H9 (cell line): ENCODE measurements at regions not wholly inside any gene's neighbourhood (a gene's known extent, or its start where the extent isn't known, plus 50 kb on each side); places are given as distances from the start of the nearest gene placed in this dataset.

Experiments used
- DNase-seq: peaks from one replicate; pipeline ENCODE4 v3.0.0-alpha.2; 2017
- H2AFZ ChIP-seq: one replicate; pipeline ENCODE4 v1.6.1; 2013; ENCODE audit warnings: mild to moderate bottlenecking, low read length, control low read depth, moderate library complexity
- H2AK5ac ChIP-seq: 2 replicates; pipeline ENCODE4 v1.6.1; 2013; ENCODE audit warnings: low read length, control low read depth, mixed read lengths; ENCODE audit not compliant: insufficient read length
- H2BK120ac ChIP-seq: one replicate; pipeline ENCODE4 v1.6.1; 2013; ENCODE audit warnings: low read depth, mild to moderate bottlenecking, low read length, control low read depth, inconsistent platforms; ENCODE audit not compliant: poor library complexity, severe bottlenecking
- H2BK12ac ChIP-seq: 2 replicates; pipeline ENCODE4 v1.6.1; 2013; ENCODE audit warnings: low read length, control low read depth, mixed read lengths, low read depth; ENCODE audit not compliant: insufficient read length
- H2BK15ac ChIP-seq: 2 replicates; pipeline ENCODE4 v1.6.1; 2013; ENCODE audit warnings: low read depth, low read length, control low read depth
- H2BK20ac ChIP-seq: one replicate; pipeline ENCODE4 v1.6.1; 2013; ENCODE audit warnings: low read depth, mild to moderate bottlenecking, low read length, control low read depth, inconsistent platforms; ENCODE audit not compliant: poor library complexity, severe bottlenecking
- H2BK5ac ChIP-seq: 2 replicates; pipeline ENCODE4 v1.6.1; 2013; ENCODE audit warnings: low read length, control low read depth, mixed read lengths; ENCODE audit not compliant: insufficient read length
- H3K14ac ChIP-seq: 2 replicates; pipeline ENCODE4 v1.6.1; 2013; ENCODE audit warnings: low read length, control low read depth; ENCODE audit not compliant: insufficient read depth
- H3K18ac ChIP-seq: 2 replicates; pipeline ENCODE4 v1.6.1; 2013; ENCODE audit warnings: low read depth, mild to moderate bottlenecking, mixed read lengths, low read length, control low read depth; ENCODE audit not compliant: insufficient read length
- H3K23ac ChIP-seq: 2 replicates; pipeline ENCODE4 v1.6.1; 2013; ENCODE audit warnings: low read length, control low read depth, mixed read lengths, low read depth; ENCODE audit not compliant: insufficient read length
- H3K23me2 ChIP-seq: 2 replicates; pipeline ENCODE4 v1.6.1; 2013; ENCODE audit warnings: low read depth, mild to moderate bottlenecking, mixed read lengths, low read length, control low read depth; ENCODE audit not compliant: insufficient read length, poor library complexity, severe bottlenecking
- H3K27ac ChIP-seq: 2 replicates; pipeline ENCODE4 v1.5.1; 2013; ENCODE audit warnings: low read length, control low read depth, mixed read lengths, low read depth; ENCODE audit not compliant: insufficient read length
- H3K27me3 ChIP-seq: 2 replicates; pipeline ENCODE4 v1.6.1; 2013; ENCODE audit warnings: low read length, control low read depth, inconsistent platforms; ENCODE audit not compliant: insufficient read depth
- H3K4ac ChIP-seq: 2 replicates; pipeline ENCODE4 v1.6.1; 2013; ENCODE audit warnings: low read depth, mild to moderate bottlenecking, control low read depth, inconsistent platforms, low read length, moderate library complexity
- H3K4me1 ChIP-seq: 2 replicates; pipeline ENCODE4 v1.6.1; 2013; ENCODE audit warnings: low read length, control low read depth, inconsistent platforms; ENCODE audit not compliant: insufficient read depth
- H3K4me2 ChIP-seq: 2 replicates; pipeline ENCODE4 v1.6.1; 2013; ENCODE audit warnings: low read length, control low read depth, mixed read lengths; ENCODE audit not compliant: insufficient read length, insufficient read depth
- H3K56ac ChIP-seq: 2 replicates; pipeline ENCODE4 v1.6.1; 2013; ENCODE audit warnings: low read depth, mild to moderate bottlenecking, mixed read lengths, low read length, control low read depth; ENCODE audit not compliant: insufficient read length
- H3K79me1 ChIP-seq: 2 replicates; pipeline ENCODE4 v1.6.1; 2013; ENCODE audit warnings: low read depth, mild to moderate bottlenecking, moderate library complexity, low read length, control low read depth, inconsistent platforms; ENCODE audit not compliant: insufficient read depth, poor library complexity, severe bottlenecking
- H3K79me2 ChIP-seq: 2 replicates; pipeline ENCODE4 v1.6.1; 2013; ENCODE audit warnings: low read length, control low read depth, inconsistent platforms; ENCODE audit not compliant: insufficient read depth
- H3K9ac ChIP-seq: 2 replicates; pipeline ENCODE4 v1.6.1; 2013; ENCODE audit warnings: low read length, control low read depth, mixed read lengths; ENCODE audit not compliant: insufficient read length; ENCODE audit errors: extremely low read depth
- H3K9me3 ChIP-seq: one replicate; pipeline ENCODE4 v1.6.1; 2013; ENCODE audit warnings: low read depth, low read length, inconsistent platforms; ENCODE audit not compliant: control insufficient read depth
- H3T11ph ChIP-seq: one replicate; pipeline ENCODE4 v1.6.1; 2013; ENCODE audit warnings: mild to moderate bottlenecking, low read length, control low read depth, inconsistent platforms
- H4K20me1 ChIP-seq: one replicate; pipeline ENCODE4 v1.6.1; 2013; ENCODE audit not compliant: control insufficient read depth, insufficient read length, insufficient read depth
- H4K5ac ChIP-seq: 2 replicates; pipeline ENCODE4 v1.6.1; 2013; ENCODE audit warnings: low read depth, mild to moderate bottlenecking, mixed read lengths, low read length, control low read depth; ENCODE audit not compliant: insufficient read length
- H4K8ac ChIP-seq: replicated peaks from 2 replicates; pipeline ENCODE4 v1.6.1; 2013; ENCODE audit warnings: low read length, control low read depth, mixed read lengths, low read depth; ENCODE audit not compliant: insufficient read length
- H4K91ac ChIP-seq: 2 replicates; pipeline ENCODE4 v1.6.1; 2013; ENCODE audit warnings: low read depth, mild to moderate bottlenecking, moderate library complexity, mixed read lengths, low read length, control low read depth; ENCODE audit not compliant: insufficient read length
- H3K27ac Mint-ChIP-seq, 3 experiments: 2 replicates in 2 of 3; 3 replicates in 1 of 3; pipeline ENCODE4 v1.8.0; 2020 to 2021; ENCODE audit warnings: mixed read lengths in 3 of 3, mild to moderate bottlenecking in 1 of 3, moderate library complexity in 1 of 3
- H3K27me3 Mint-ChIP-seq: 2 replicates; pipeline ENCODE4 v1.8.0; 2021; ENCODE audit warnings: low read depth, mild to moderate bottlenecking, moderate library complexity, mixed read lengths
- H3K36me3 Mint-ChIP-seq, 3 experiments: 2 replicates in 2 of 3; 3 replicates in 1 of 3; pipeline ENCODE4 v1.8.0; 2020 to 2021; ENCODE audit warnings: low read depth in 3 of 3, mixed read lengths in 3 of 3; ENCODE audit not compliant: insufficient read depth in 1 of 3
- H3K4me1 Mint-ChIP-seq, 2 experiments: 2 replicates each; pipeline ENCODE4 v1.8.0; 2020; ENCODE audit warnings: mixed read lengths in 2 of 2
- H3K4me3 Mint-ChIP-seq, 2 experiments: 2 replicates in 1 of 2; 3 replicates in 1 of 2; pipeline ENCODE4 v1.8.0; 2020 to 2021; ENCODE audit warnings: mild to moderate bottlenecking in 2 of 2, mixed read lengths in 2 of 2, moderate library complexity in 1 of 2
- H3K9me3 Mint-ChIP-seq, 2 experiments: 2 replicates in 1 of 2; 3 replicates in 1 of 2; pipeline ENCODE4 v1.8.0; 2020; ENCODE audit warnings: mild to moderate bottlenecking in 2 of 2, mixed read lengths in 2 of 2, moderate library complexity in 1 of 2
- CTCF ChIP-seq: fragments of 200-600 bp; sonication (generic); conservative IDR thresholded peaks from 3 replicates; pipeline ENCODE4 v1.8.0; 2021; ENCODE audit warnings: antibody characterized with exemption, mild to moderate bottlenecking

DNA sequence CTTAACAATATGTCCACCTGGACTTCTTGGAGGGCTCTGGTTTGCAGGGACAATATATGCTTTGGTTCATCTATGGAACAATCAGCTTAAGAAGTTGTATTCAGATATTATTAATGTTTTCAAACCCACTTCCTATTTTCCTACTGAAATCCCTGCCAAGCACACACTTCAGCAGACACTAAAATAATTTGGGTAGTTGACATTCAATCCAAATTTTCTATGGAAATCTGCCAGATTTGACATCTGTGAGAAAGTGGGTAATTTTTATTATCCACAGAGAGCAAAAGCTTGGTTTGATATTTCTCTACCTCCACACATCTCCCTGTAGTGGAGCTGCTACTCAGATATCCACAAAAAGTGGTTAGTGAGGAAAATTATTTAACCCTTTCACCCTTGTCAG is 378.8 kb upstream of the SOX5 start:
- 0 out of 4 replicates have a peak, but pooled peaks cover 0 to 2% of the 10 kb centered on the region in 2 experiments for H3K4me1 Mint-ChIP-seq
- TF ChIP-seq CTCF: no peak
- H3K9me3 ChIP-seq: no peaks in the 10 kb centered on the region
- no peak overlapping the region for H2AFZ ChIP-seq
- no peak overlapping the region for H3K23ac ChIP-seq
- no peak overlapping the region for H2AK5ac ChIP-seq
- H3K4me2 ChIP-seq: no peak overlapping the region
- no peak overlapping the region for H3K14ac ChIP-seq
- H3K9me3 Mint-ChIP-seq: no peaks in the 10 kb centered on the region
- no peak overlapping the region for H4K5ac ChIP-seq
- no peaks in the 10 kb centered on the region for H4K20me1 ChIP-seq
- H3K4ac ChIP-seq: no peak overlapping the region
- no peaks in the 10 kb centered on the region for H3K23me2 ChIP-seq
- no peak overlapping the region for H2BK5ac ChIP-seq
- no peaks in the 10 kb centered on the region for H3K27me3 ChIP-seq
- H3K9ac ChIP-seq: no peak overlapping the region
- H2BK20ac ChIP-seq: no peak overlapping the region
- H3T11ph ChIP-seq: no peak overlapping the region
- no peak overlapping the region for H3K56ac ChIP-seq
- H2BK12ac ChIP-seq: no peak overlapping the region
- no peaks in the 10 kb centered on the region for H3K79me1 ChIP-seq
- no peak overlapping the region for H2BK15ac ChIP-seq
- H3K27me3 Mint-ChIP-seq: no peaks in the 10 kb centered on the region
- no peak overlapping the region for H3K18ac ChIP-seq
- H2BK120ac ChIP-seq: no peak overlapping the region
- DNase-seq: no peak
- H3K4me1 ChIP-seq: no peaks in the 10 kb centered on the region
- no peak overlapping the region for H3K27ac ChIP-seq
- H4K8ac ChIP-seq: no peak overlapping the region
- no peaks in the 10 kb centered on the region for H3K36me3 Mint-ChIP-seq
- no peak overlapping the region for H3K27ac Mint-ChIP-seq
- H4K91ac ChIP-seq: no peak overlapping the region
- H3K4me3 Mint-ChIP-seq: no peak overlapping the region
- H3K79me2 ChIP-seq: no peaks in the 10 kb centered on the region
